Panc1 (cell line): ENCODE measurements at regions not wholly inside any gene's neighbourhood (a gene's known extent, or its start where the extent isn't known, plus 50 kb on each side); places are given as distances from the start of the nearest gene placed in this dataset.

ENCODE experiments used
- ATAC-seq: fragments of 200-7000 bp; cut with Tn5 transposase; 2 replicates; pipeline ENCODE4 v1.9.1; 2020; ENCODE audit warnings: mild to moderate bottlenecking, moderate library complexity
- BruUV-seq: library from RNA; stranded (reverse); fragments of 400-500 nt; replicated peaks from 2 replicates; lab custom pipeline; 2021; lab: Mats Ljungman, UMichigan
- CTCF ChIA-PET: fragments of 300-600 bp; sonication (Branson Sonifier 250); formaldehyde crosslinking; loops from one replicate; lab custom pipeline; 2022; ENCODE audit warnings: antibody characterized with exemption; lab: Charles Lee
- POLR2A ChIA-PET: fragments of 300-600 bp; sonication (Branson Sonifier 250); formaldehyde crosslinking; loops from one replicate; lab custom pipeline; 2022; ENCODE audit warnings: antibody characterized with exemption; lab: Charles Lee
- DNase-seq: peaks from one replicate; pipeline ENCODE4 v3.0.0-alpha.2; 2010; ENCODE audit warnings: low read depth, low spot score
- H3K27ac ChIP-seq: 2 replicates; pipeline ENCODE4 v1.5.1; 2011; ENCODE audit warnings: mild to moderate bottlenecking, low read length, inconsistent platforms
- H3K27me3 ChIP-seq: fragments of 200-500 bp; sonication (Bioruptor generic); 2 replicates; pipeline ENCODE4 v1.6.0; 2014; ENCODE audit warnings: low read length, inconsistent platforms; ENCODE audit not compliant: control insufficient read depth, insufficient read depth
- H3K36me3 ChIP-seq: fragments of 200-500 bp; sonication (Bioruptor generic); 2 replicates; pipeline ENCODE4 v1.5.1; 2014; ENCODE audit warnings: inconsistent platforms, mild to moderate bottlenecking, low read length, moderate library complexity; ENCODE audit not compliant: control insufficient read depth, insufficient read depth
- H3K4me1 ChIP-seq: 2 replicates; pipeline ENCODE4 v1.5.1; 2011; ENCODE audit warnings: inconsistent platforms, mild to moderate bottlenecking, low read length, moderate library complexity; ENCODE audit not compliant: control insufficient read depth, insufficient read depth
- H3K4me3 ChIP-seq, 2 experiments: 2 replicates each; pipeline ENCODE4 v1.5.1; 2011 to 2012; ENCODE audit warnings: low read depth in 2 of 2, low read length in 2 of 2, mild to moderate bottlenecking in 2 of 2, inconsistent platforms in 1 of 2, moderate library complexity in 1 of 2
- H3K9me3 ChIP-seq: fragments of 200-500 bp; sonication (Bioruptor generic); 2 replicates; pipeline ENCODE4 v1.5.1; 2014; ENCODE audit warnings: low read depth, mild to moderate bottlenecking, inconsistent platforms, low read length, moderate library complexity; ENCODE audit not compliant: control insufficient read depth, insufficient read depth
- POLR2AphosphoS5 ChIP-seq: IDR thresholded peaks from 2 replicates; pipeline ENCODE4 v1.6.1; 2012; ENCODE audit warnings: mild to moderate bottlenecking, low read depth, low read length, moderate library complexity
- SIN3A ChIP-seq: IDR thresholded peaks from 2 replicates; pipeline ENCODE4 v1.6.1; 2012; ENCODE audit warnings: low read depth, mild to moderate bottlenecking, low read length, moderate library complexity, borderline replicate concordance; ENCODE audit not compliant: insufficient read depth
- TCF7L2 ChIP-seq: IDR thresholded peaks from 2 replicates; pipeline ENCODE4 v1.6.1; 2011; ENCODE audit warnings: mild to moderate bottlenecking, low read depth, low read length, inconsistent platforms
- in situ Hi-C: cut with HindIII; loops from 2 replicates; pipeline ENCODE4 v1.10.0; 2016; ENCODE audit warnings: low sequenced_read_pairs, low pct_unique_long_range_greater_than_20kb
- intact Hi-C: fragments of 100-400 bp; cut with micrococcal nuclease; formaldehyde crosslinking; loops from one replicate; pipeline ENCODE4 v1.10.0; 2022; ENCODE audit not compliant: unreplicated experiment
- TF ChIP-seq, protein P1 (sequence below): fragments of 450-650 bp; IDR thresholded peaks from 2 replicates; pipeline ENCODE4 v1.5.1; 2017; ENCODE audit warnings: mild to moderate bottlenecking
- TF ChIP-seq, protein P2 (sequence below), 2 experiments: IDR thresholded peaks; 2 replicates each; pipeline ENCODE4 v1.6.1; 2011 to 2012; ENCODE audit warnings: low read depth in 2 of 2, control low read depth in 1 of 2, low read length in 1 of 2, mild to moderate bottlenecking in 1 of 2, moderate library complexity in 1 of 2; ENCODE audit not compliant: insufficient read depth in 1 of 2

DNA sequence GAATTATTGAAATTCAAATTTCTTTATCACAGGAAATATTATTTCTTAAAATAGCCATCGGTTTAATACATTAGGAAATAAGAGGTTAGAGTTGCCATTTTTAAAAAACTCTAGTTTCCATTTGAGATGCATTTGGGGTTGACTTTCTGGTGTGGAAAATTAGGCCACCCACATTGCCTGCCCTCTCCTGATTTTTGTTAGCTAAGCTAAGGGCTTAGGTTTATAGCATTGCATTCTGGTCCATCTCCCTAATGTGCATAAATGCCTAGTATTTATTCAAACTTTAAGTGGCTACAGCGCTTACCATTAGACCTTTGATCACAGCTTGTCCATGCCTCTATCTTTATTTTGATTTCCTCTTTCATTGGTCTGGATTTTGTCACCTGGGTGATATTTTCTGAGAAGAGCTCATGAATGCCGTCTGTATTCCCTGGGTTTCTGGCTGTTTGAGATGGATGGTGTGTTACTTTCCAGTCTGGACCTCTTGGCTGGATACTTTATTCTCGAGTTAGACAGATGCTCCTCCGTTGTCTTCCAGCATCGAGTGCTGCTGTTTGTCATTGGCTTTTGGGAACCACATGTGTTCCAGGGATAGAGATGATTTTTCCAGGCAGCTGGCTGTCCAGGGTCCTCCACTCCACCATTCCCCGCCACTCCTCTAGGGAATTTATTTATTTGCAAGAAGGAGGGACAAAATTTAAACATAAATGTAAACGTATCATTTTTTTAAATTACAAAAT is 120.3 kb downstream of the KATNIP start:
- ChIA-PET CTCF (no interaction called here), POLR2A (no interaction called here)
- BruUV-seq: no TSS peak
- DNase-seq (no peak), ATAC-seq (no peak)
- no peaks in the 10 kb centered on the region for H3K36me3 ChIP-seq
- H3K27ac ChIP-seq: no peak overlapping the region
- no peaks in the 10 kb centered on the region for H3K9me3 ChIP-seq
- no peak for TF ChIP-seq TCF7L2
- TF ChIP-seq POLR2AphosphoS5: no peak
- TF ChIP-seq, protein P1, sequence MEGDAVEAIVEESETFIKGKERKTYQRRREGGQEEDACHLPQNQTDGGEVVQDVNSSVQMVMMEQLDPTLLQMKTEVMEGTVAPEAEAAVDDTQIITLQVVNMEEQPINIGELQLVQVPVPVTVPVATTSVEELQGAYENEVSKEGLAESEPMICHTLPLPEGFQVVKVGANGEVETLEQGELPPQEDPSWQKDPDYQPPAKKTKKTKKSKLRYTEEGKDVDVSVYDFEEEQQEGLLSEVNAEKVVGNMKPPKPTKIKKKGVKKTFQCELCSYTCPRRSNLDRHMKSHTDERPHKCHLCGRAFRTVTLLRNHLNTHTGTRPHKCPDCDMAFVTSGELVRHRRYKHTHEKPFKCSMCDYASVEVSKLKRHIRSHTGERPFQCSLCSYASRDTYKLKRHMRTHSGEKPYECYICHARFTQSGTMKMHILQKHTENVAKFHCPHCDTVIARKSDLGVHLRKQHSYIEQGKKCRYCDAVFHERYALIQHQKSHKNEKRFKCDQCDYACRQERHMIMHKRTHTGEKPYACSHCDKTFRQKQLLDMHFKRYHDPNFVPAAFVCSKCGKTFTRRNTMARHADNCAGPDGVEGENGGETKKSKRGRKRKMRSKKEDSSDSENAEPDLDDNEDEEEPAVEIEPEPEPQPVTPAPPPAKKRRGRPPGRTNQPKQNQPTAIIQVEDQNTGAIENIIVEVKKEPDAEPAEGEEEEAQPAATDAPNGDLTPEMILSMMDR: no peak
- TF ChIP-seq SIN3A: no peak
- TF ChIP-seq, protein P2, sequence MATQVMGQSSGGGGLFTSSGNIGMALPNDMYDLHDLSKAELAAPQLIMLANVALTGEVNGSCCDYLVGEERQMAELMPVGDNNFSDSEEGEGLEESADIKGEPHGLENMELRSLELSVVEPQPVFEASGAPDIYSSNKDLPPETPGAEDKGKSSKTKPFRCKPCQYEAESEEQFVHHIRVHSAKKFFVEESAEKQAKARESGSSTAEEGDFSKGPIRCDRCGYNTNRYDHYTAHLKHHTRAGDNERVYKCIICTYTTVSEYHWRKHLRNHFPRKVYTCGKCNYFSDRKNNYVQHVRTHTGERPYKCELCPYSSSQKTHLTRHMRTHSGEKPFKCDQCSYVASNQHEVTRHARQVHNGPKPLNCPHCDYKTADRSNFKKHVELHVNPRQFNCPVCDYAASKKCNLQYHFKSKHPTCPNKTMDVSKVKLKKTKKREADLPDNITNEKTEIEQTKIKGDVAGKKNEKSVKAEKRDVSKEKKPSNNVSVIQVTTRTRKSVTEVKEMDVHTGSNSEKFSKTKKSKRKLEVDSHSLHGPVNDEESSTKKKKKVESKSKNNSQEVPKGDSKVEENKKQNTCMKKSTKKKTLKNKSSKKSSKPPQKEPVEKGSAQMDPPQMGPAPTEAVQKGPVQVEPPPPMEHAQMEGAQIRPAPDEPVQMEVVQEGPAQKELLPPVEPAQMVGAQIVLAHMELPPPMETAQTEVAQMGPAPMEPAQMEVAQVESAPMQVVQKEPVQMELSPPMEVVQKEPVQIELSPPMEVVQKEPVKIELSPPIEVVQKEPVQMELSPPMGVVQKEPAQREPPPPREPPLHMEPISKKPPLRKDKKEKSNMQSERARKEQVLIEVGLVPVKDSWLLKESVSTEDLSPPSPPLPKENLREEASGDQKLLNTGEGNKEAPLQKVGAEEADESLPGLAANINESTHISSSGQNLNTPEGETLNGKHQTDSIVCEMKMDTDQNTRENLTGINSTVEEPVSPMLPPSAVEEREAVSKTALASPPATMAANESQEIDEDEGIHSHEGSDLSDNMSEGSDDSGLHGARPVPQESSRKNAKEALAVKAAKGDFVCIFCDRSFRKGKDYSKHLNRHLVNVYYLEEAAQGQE (IDR thresholded peaks at IDR 0.05; ENCODE audit: insufficient read depth in 1 of 2, low read depth in 2 of 2, low read length in 1 of 2): no peak
- in situ Hi-C loops: no loop called here
- no peaks in the 10 kb centered on the region for H3K4me1 ChIP-seq
- intact Hi-C loops: no loop called here
- no peak overlapping the region for H3K4me3 ChIP-seq
- H3K27me3 ChIP-seq: no peaks in the 10 kb centered on the region

DNA sequence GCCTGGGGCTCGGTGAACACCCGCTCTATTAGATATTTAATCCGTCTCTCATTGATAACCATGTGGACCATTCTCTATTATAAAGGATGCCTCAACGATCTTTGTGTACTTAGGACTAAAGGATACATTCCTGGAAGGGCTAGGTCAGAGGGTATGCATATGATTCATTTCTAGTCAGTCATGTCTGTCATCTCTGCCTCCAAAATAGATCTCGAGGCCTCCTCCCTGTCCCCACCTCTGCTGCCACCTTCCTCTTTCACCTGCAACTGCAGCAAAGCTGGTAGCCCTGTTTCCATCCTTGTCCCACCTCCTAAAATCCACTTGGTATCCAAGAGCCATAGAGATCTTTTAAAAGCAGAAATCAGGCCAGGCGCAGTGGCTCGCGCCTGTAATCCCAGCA is 121.5 kb downstream of the KATNIP start:
- intact Hi-C loops (no loop called here), in situ Hi-C loops (no loop called here)
- Histone ChIP-seq H3K4me3 (no peak overlapping the region), H3K4me1 (no peaks in the 10 kb centered on the region), H3K27me3 (no peaks in the 10 kb centered on the region), H3K9me3 (no peaks in the 10 kb centered on the region), H3K27ac (no peak overlapping the region), H3K36me3 (no peaks in the 10 kb centered on the region)
- DNase-seq: no peak
- TF ChIP-seq, protein P1: no peak
- TF ChIP-seq POLR2AphosphoS5 (no peak), TCF7L2 (no peak), SIN3A (no peak)
- TF ChIP-seq, protein P2 (IDR thresholded peaks at IDR 0.05; ENCODE audit: insufficient read depth in 1 of 2, low read depth in 2 of 2, low read length in 1 of 2): no peak
- BruUV-seq: no TSS peak
- no peak for ATAC-seq
- POLR2A ChIA-PET: interaction anchor here (0.6 kb wide), 1 partner anchor 252 kb away, joined by 8 read pairs; no protein-coding TSS in a partner anchor
- CTCF ChIA-PET: interaction anchor here (0.6 kb wide), 1 partner anchor 553 kb away, joined by 3 read pairs; no protein-coding TSS in a partner anchor
